AG20443 (cell line): ENCODE measurements at regions not wholly inside any gene's neighbourhood (a gene's known extent, or its start where the extent isn't known, plus 50 kb on each side); places are given as distances from the start of the nearest gene placed in this dataset.

Experiments
- DNase-seq: peaks from one replicate; pipeline ENCODE4 v3.0.0; 2012; ENCODE audit warnings: low spot score, mixed read lengths

DNA sequence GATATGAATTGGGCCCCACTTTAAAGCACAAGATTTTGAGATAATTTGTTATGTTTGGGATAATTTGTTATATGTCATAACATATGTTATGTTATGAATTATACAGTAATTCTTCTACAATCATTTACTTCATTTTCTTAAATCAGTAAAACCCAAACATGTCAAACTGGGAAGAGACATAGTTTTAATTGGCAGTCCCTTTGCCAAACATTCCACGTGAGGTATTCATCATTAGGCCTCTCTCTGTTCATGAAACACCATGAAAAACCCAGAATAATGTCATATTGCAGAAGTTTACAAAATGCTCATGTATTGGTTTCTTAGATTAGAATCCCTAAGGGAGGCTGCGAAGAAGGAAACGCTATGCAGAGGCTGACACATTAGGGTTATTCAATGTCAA lies 89.4 kb upstream of the PDE10A start:
- no peak for DNase-seq

- no peak for DNase-seq
Observed at GRCh38 chr6:165751486-165751885, 88.4 kb upstream of the PDE10A start.

GRCh38 chr6:165749163-165749562 lies 86.1 kb upstream of the PDE10A start:
- no peak for DNase-seq

GRCh38 chr6:165748390-165748789 lies 85.3 kb upstream of the PDE10A start:
- no peak for DNase-seq

GRCh38 chr6:165747963-165748362 lies 84.9 kb upstream of the PDE10A start:
- no peak for DNase-seq

DNA sequence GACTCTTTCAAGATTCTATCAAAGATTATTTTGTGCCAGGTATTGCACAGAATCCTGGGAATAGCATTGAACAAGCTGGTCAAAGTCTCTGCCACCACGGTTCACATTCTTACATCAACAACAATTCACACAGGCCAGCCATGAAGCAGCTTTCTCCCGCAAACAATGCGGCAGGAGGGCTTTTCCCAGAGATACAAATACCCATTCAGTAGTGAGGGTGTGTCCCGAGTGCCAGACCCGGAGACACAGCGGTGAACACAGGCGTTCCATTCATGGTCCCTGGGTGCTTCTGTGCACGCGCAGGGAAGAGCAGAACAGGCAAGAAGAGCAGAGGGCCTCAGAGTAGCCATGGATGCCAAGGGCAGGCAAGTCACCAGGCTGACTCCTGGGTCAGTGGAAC lies 83.3 kb upstream of the PDE10A start:
- no peak for DNase-seq

- no peak for DNase-seq
Observed at GRCh38 chr6:165745492-165745891, 82.5 kb upstream of the PDE10A start.

DNA sequence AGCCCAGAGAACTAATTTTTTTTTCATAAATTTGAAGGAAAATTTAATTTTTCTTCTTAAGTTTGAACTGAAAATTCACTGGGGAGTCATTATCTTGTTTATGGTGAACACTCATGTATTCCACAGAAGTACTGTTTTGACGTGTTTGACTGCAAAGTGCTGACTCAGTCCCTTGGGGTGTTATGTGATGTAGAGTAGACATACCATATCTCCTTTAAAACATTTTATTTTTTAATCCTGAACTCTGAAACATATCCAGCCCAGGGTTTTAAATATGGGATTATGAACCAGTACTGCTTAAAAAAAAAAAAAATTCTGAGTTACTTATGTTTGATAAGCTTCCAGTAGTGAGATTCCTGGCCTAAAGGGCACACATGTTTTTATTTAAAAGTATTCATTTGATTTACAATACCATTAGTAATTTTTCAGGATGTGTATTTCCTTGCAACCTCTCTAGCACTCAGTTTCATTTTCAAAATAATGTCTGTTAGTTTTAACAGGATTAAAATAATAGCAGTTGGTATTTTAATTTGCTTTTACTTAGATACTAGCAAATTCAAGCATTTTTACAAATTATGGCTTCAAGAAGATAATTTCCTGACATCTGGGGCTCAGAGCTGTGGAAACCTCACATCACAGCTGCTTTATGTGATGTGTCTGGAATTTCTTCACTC lies 81.7 kb upstream of the PDE10A start:
- DNase-seq: no peak

DNA sequence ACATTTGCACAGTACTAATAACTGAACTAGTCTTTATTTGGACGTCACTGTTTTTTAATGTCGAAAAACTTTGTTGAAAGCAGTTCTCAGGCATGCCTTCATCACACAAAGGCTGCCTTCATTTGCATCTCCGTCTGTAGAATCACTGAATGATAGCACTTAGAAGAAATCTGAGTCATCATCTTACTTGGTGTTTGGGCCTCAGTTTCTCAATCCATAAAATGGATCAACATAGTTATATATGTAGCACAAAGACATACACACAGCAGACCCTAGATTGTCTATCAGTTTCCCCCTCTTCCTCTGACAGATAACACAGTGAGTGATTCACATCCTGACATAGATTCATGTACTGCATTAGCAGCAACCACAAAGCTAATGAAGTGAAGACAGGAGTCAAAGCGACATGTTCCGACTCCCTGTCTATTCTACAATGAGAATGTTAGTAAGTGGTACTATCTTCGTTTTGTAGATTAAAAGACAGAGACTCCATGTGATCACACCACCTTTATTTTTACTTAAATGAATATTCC lies 80.4 kb upstream of the PDE10A start:
- no peak for DNase-seq

GRCh38 chr6:165742047-165742446 lies 79.0 kb upstream of the PDE10A start:
- no peak for DNase-seq

DNA sequence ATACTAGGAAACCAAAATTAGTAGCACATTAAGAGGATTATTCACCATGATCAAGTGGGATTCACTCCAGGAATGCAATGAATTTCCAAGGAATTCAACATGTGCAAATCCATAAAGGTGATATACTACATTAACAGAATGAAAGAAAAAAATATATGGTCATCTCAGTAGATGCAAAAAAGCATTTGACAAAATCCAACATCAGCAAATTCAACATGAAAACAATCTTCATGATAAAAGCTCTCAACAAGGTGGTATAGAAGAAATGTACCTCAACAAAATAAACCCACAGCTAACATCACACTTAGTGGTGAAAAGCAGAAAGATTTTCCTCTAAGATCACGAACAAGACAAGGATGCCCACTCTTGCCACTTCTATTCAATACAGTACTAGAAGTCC lies 74.4 kb upstream of the PDE10A start:
- no peak for DNase-seq

GRCh38 chr6:165735065-165735464 lies 72.0 kb upstream of the PDE10A start:
- DNase-seq: no peak

DNA sequence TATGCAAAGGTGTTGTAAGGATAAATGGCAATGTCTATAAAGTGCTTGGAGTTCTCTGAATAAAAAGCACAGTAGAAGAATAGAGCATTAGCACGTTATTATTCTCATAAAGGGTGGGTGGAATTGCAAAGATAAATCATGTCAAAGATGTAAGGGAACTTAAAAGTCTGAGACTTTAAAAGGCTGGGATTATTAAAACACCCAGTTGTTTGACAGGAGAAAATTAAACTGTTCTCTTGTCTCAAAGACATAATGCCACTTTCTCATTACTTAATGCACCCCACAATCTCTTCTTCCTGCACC lies 70.4 kb upstream of the PDE10A start:
- DNase-seq: no peak

DNA sequence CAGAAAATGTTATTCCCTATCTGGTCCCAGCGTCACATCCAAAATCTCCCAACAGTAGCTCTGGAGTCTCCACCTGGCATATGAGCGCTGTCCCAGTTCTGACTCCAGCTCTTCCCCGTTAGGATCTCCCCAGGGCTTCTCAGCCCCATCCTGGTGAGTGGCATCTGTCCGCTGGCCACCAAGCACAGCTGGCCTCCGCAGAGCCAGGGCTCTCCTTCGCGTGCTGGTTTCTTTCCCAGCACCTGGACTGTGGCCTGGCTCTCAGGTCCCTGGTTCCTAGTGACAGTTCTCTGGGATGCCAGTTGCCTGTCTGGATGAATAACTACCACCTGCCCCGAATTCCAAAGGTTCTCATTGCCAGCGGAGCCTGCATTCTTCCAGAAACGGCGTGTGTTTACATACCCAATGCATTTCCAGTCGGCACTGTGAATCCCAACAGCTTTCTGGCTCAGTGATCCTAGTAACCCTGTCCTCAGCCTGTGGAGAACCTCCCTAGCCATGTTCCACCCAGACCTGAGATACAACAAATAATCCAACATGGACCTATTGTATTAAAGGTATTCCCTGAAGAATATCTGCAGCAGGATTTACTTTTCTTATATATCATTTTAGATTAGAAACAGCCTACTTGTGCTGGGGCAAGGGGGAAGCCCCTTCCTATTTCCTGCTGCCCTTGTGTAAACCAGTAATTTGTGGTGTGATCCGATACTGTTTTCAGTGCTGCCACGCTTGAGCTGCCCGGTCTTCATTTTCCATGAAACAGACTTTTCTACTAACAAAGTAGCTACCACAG lies 69.9 kb upstream of the PDE10A start:
- no peak for DNase-seq

DNA sequence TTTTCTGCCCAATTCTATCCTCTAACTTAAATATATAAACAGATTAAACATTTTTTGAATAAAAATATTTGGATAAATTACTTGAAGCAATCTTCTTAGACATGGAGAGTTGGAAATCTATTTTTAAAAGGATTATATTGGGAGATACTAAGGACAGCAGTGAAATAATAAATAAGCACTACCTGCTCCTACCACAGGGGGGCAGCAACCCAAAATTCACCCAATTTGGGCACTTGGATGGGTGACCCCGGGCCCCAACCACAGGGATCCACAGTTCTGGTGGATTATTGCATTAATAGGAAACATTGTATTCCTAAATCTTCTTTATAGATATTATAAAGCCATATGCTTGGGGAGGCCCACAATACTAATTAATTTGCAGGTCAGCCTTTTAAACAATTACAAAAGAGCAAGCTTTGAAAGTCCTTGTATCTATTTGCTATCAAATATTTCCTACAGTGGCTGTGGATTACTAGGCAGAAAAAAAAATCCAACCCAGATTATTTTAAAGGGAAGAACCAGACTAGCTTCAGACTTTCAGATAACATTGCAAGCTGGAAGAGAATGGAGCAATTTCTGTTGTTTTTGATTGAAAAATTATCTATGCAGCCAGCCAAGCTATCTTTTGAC lies 66.4 kb upstream of the PDE10A start:
- peak; percentile 64 for DNase-seq

DNA sequence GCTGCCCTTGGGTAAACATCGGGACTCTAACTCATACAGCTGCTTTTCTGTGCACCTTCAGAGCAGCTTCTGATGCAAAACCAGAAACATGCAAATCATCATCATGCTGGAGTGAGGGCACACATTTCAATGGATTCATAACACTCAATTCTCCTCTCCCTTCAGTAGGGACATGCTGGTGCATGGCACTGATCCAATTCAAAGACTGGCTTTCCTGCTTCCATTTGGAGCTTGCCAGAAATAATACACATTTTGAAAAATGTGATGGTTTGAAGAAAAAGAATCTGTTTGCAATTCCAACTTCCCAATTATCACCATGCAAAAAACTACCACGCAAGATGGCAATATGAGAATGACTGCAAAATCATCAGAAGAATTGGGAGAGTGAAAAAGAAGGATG lies 65.2 kb upstream of the PDE10A start:
- DNase-seq: no peak

GRCh38 chr6:165726965-165727381 lies 63.9 kb upstream of the PDE10A start:
- DNase-seq: no peak

GRCh38 chr6:165726290-165726875 lies 63.3 kb upstream of the PDE10A start:
- no peak for DNase-seq

DNA sequence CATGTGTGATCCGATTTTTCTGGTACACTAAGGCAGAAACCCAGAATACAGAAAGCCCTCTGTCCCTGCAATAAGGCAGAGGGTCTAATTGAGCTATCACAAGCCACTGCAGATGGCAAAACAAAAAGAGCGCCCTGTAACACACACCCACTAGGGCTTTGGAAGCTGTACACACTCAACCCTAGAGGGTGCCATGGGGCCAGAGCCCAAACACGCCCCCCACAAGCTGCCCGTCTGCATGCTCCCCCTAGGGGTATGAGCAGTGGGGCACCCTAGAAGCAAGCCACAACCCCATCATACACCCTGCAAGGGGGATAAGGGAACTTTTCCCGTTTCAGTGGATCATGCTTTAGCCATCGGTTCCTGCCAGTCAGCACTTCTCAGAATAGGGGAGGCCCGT lies 62.2 kb upstream of the PDE10A start:
- DNase-seq: no peak

DNA sequence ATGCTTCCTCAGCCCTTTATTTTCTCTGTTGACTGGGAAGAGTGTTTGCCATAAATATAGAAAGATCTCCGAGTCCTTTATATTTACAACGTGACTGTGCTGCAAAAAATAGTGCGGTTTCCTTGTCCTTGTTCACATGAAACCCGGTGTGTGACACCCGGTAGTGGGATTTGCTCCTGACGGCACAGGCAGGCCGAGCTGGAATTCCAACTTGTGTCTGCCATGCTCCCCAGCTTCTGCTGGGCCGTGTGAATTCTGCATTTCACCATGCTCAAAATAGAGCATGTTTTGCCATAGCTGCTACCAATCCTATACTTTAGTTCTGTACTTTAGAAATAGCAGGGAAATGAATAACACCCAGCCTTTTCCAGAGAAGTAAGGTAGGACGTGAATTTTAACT lies 60.3 kb upstream of the PDE10A start:
- no peak for DNase-seq

- DNase-seq: no peak
Observed at GRCh38 chr6:165722022-165722421, 59.0 kb upstream of the PDE10A start.

DNA sequence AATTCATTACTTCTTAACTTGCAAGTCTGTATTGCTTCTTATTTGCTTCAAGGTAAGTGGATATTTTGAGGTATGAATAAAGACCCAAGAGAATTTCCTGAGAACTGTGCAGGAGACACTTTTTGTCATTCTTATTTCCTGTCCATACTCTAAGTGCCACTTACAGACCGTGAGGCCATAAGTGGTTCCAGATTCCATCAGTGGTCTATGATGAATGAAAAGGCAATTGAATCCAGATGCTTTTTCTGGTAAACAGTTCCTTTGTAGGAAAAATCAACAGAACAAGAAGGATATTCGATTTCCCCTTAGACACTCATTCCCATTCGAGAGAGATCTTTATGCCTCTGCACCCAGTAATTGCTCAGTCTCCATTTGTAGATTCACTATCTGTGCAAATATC lies 58.3 kb upstream of the PDE10A start:
- DNase-seq: no peak

GRCh38 chr6:165718491-165718891 lies 55.5 kb upstream of the PDE10A start:
- DNase-seq: no peak
